ENCODE measurements at regions not wholly inside any gene's neighbourhood (a gene's known extent, or its start where the extent isn't known, plus 50 kb on each side); places are given as distances from the start of the nearest gene placed in this dataset.

GRCh38 chr6:11644071-11644470 lies 106.5 kb downstream of the TMEM170B start:
- no peak for TF ChIP-seq CTCF (IDR thresholded peaks at IDR 0.05; ENCODE audit: low read depth, low read length, missing control alignments)
- DNase-seq (ENCODE audit: low read depth), result no peak
- H3K4me3 ChIP-seq (ENCODE audit: low read depth, low read length), result no peak overlapping the region
- in situ Hi-C loops (cut with HindIII; ENCODE audit: low sequenced_read_pairs), result no loop called here

GRCh38 chr6:11644601-11645000 lies 107.1 kb downstream of the TMEM170B start:
- in situ Hi-C loops (cut with HindIII; ENCODE audit: low sequenced_read_pairs), result no loop called here
- no peak for DNase-seq (ENCODE audit: low read depth)
- TF ChIP-seq CTCF (IDR thresholded peaks at IDR 0.05; ENCODE audit: low read depth, low read length, missing control alignments), result no peak
- no peak overlapping the region for H3K4me3 ChIP-seq (ENCODE audit: low read depth, low read length)

GRCh38 chr6:11645016-11645415 lies 107.5 kb downstream of the TMEM170B start:
- no peak overlapping the region for H3K4me3 ChIP-seq (ENCODE audit: low read depth, low read length)
- in situ Hi-C loops (cut with HindIII; ENCODE audit: low sequenced_read_pairs), result no loop called here
- DNase-seq (ENCODE audit: low read depth), result no peak
- no peak for TF ChIP-seq CTCF (IDR thresholded peaks at IDR 0.05; ENCODE audit: low read depth, low read length, missing control alignments)

- H3K4me3 ChIP-seq (ENCODE audit: low read depth, low read length), result no peak overlapping the region
- in situ Hi-C loops (cut with HindIII; ENCODE audit: low sequenced_read_pairs), result no loop called here
- no peak for DNase-seq (ENCODE audit: low read depth)
- TF ChIP-seq CTCF (IDR thresholded peaks at IDR 0.05; ENCODE audit: low read depth, low read length, missing control alignments), result no peak
Observed at GRCh38 chr6:11648436-11648775, 110.9 kb downstream of the TMEM170B start.

- TF ChIP-seq CTCF (IDR thresholded peaks at IDR 0.05; ENCODE audit: low read depth, low read length, missing control alignments), result no peak
- in situ Hi-C loops (cut with HindIII; ENCODE audit: low sequenced_read_pairs), result no loop called here
- DNase-seq (ENCODE audit: low read depth), result no peak
- no peak overlapping the region for H3K4me3 ChIP-seq (ENCODE audit: low read depth, low read length)
Observed at GRCh38 chr6:11648889-11649288, 111.3 kb downstream of the TMEM170B start.

- in situ Hi-C loops (cut with HindIII; ENCODE audit: low sequenced_read_pairs), result loop anchor here (25.0 kb wide), 1 partner anchor 962 kb away; no protein-coding TSS in a partner anchor
- peak; percentile 84 for DNase-seq (ENCODE audit: low read depth)
- H3K4me3 ChIP-seq (ENCODE audit: low read depth, low read length), result no peak overlapping the region
- no peak for TF ChIP-seq CTCF (IDR thresholded peaks at IDR 0.05; ENCODE audit: low read depth, low read length, missing control alignments)
Observed at GRCh38 chr6:11650025-11650696, 112.6 kb downstream of the TMEM170B start.

Measured in astrocyte of the cerebellum (primary cell).